ENCODE measurements at regions not wholly inside any gene's neighbourhood (a gene's known extent, or its start where the extent isn't known, plus 50 kb on each side); places are given as distances from the start of the nearest gene placed in this dataset.

DNA sequence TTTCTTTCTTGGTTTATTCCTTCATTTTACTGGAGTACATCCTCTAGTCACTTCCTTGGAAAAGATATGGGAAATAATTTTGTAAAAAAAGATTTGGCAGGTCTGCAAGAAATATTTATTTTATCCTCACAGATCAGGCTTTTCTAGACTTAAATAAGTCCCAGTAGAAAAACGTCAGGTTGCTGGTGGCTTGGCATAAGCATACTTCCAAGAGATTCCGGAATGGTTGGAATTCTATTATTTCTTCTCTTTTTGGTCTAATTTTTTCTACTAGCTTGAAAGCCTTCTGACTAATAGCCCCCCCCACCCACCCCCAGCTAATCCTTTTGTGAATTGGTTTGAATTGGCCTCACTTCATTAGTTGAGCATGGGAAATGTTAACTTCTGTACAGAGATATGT is 147.6 kb downstream of the ZIC5 start:
- no peaks in the 10 kb centered on the region for H3K27me3 ChIP-seq (replicated peaks in 2 of 5; ENCODE audit: control insufficient read depth in 4 of 5, insufficient read depth in 5 of 5, low read length in 4 of 5)
- 100% methylated on average over 1 of the region's 2 CpGs for WGBS (ENCODE audit: insufficient coverage)
- no peak overlapping the region for H3K27ac ChIP-seq (ENCODE audit: insufficient read depth in 1 of 2, low read depth in 1 of 2, low read length in 2 of 2, poor library complexity in 1 of 2, severe bottlenecking in 2 of 2)
- H3K36me3 ChIP-seq (ENCODE audit: control insufficient read depth in 4 of 4, insufficient read depth in 4 of 4, low read length in 3 of 4), result no peaks in the 10 kb centered on the region
- CTCF ChIA-PET, result no interaction called here
- H3K9me3 ChIP-seq (ENCODE audit: control extremely low read depth in 1 of 5, control insufficient read depth in 4 of 5, insufficient read depth in 2 of 5, low read depth in 1 of 5, low read length in 4 of 5), result peaks cover 0 to 16% (median 2%) of the 10 kb centered on the region in 5 experiments
- DNase-seq, result no peak
- POLR2A ChIA-PET, result no interaction called here
- no peak overlapping the region for H3K4me3 ChIP-seq (ENCODE audit: control insufficient read depth in 1 of 7, extremely low read depth in 1 of 7, insufficient read depth in 4 of 7, low read depth in 2 of 7, low read length in 6 of 7)
- H3K4me1 ChIP-seq (ENCODE audit: control extremely low read depth in 1 of 4, control insufficient read depth in 4 of 4, insufficient read depth in 4 of 4, low read length in 3 of 4), result no peaks in the 10 kb centered on the region

DNA sequence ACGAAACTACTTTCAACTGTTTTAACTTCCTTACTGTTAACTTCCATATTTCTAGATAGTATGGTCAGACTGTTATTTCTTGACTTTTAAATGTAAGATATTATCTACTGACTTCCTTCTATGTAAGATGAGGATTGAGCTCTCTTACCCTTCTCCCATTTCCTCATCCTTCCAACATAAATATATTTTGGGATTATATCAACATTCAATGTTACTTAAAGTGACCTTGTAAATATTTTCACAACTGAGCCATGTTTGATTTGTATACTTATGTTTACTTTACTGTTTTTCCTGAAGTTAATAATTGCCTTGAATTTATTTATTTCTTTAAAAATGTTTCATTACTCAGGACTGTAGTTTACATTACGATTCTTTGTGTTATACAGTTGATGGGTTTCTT is 148.7 kb downstream of the ZIC5 start:
- CTCF ChIA-PET, result interaction anchor here (0.8 kb wide), 1 partner anchor 691 kb away, joined by 3 read pairs; no protein-coding TSS in a partner anchor
- WGBS (ENCODE audit: insufficient coverage), result no CpG with 5 or more reads among the region's 2 CpGs

DNA sequence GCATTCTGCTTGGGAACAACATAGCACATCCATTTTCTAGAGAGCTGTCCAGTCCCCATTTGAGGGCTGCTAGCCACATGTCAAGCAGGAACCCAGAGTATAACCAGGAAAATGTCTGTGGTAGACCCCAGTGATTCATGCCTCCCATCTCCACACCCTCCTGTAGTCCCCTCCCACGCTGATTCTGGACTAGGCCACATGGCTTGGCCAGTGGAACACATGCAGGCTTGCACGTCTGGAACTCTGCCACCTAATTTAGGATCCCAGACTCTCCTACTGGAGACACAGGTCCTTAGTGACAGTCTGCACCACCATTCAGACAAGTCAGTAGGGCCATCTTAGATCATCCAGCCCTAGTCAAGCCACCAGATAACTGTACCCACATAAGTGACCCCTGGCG is 149.8 kb downstream of the ZIC5 start:
- Histone ChIP-seq H3K36me3 (ENCODE audit: control insufficient read depth in 4 of 4, insufficient read depth in 4 of 4, low read length in 3 of 4) (no peaks in the 10 kb centered on the region), H3K4me1 (ENCODE audit: control extremely low read depth in 1 of 4, control insufficient read depth in 4 of 4, insufficient read depth in 4 of 4, low read length in 3 of 4) (no peaks in the 10 kb centered on the region), H3K27ac (ENCODE audit: insufficient read depth in 1 of 2, low read depth in 1 of 2, low read length in 2 of 2, poor library complexity in 1 of 2, severe bottlenecking in 2 of 2) (no peak overlapping the region), H3K27me3 (replicated peaks in 2 of 5; ENCODE audit: control insufficient read depth in 4 of 5, insufficient read depth in 5 of 5, low read length in 4 of 5) (no peaks in the 10 kb centered on the region), H3K9me3 (ENCODE audit: control extremely low read depth in 1 of 5, control insufficient read depth in 4 of 5, insufficient read depth in 2 of 5, low read depth in 1 of 5, low read length in 4 of 5) (peaks cover 0 to 13% (median 0%) of the 10 kb centered on the region in 5 experiments), H3K4me3 (ENCODE audit: control insufficient read depth in 1 of 7, extremely low read depth in 1 of 7, insufficient read depth in 4 of 7, low read depth in 2 of 7, low read length in 6 of 7) (no peak overlapping the region)
- POLR2A ChIA-PET, result interaction anchor here (0.5 kb wide), 1 partner anchor 102 kb away, joined by 3 read pairs; no protein-coding TSS in a partner anchor
- DNase-seq, result no peak
- 100% methylated on average over 1 of the region's 3 CpGs for WGBS (ENCODE audit: insufficient coverage)
- CTCF ChIA-PET, result no interaction called here

More for the DNA sequence above, 148.7 kb downstream of the ZIC5 start:
- no peaks in the 10 kb centered on the region for H3K27me3 ChIP-seq (replicated peaks in 2 of 5; ENCODE audit: control insufficient read depth in 4 of 5, insufficient read depth in 5 of 5, low read length in 4 of 5)
- H3K4me1 ChIP-seq (ENCODE audit: control extremely low read depth in 1 of 4, control insufficient read depth in 4 of 4, insufficient read depth in 4 of 4, low read length in 3 of 4), result no peaks in the 10 kb centered on the region
- no peaks in the 10 kb centered on the region for H3K36me3 ChIP-seq (ENCODE audit: control insufficient read depth in 4 of 4, insufficient read depth in 4 of 4, low read length in 3 of 4)
- H3K9me3 ChIP-seq (ENCODE audit: control extremely low read depth in 1 of 5, control insufficient read depth in 4 of 5, insufficient read depth in 2 of 5, low read depth in 1 of 5, low read length in 4 of 5), result peaks cover 0 to 16% (median 2%) of the 10 kb centered on the region in 5 experiments
- H3K27ac ChIP-seq (ENCODE audit: insufficient read depth in 1 of 2, low read depth in 1 of 2, low read length in 2 of 2, poor library complexity in 1 of 2, severe bottlenecking in 2 of 2), result no peak overlapping the region
- POLR2A ChIA-PET, result no interaction called here
- no peak overlapping the region for H3K4me3 ChIP-seq (ENCODE audit: control insufficient read depth in 1 of 7, extremely low read depth in 1 of 7, insufficient read depth in 4 of 7, low read depth in 2 of 7, low read length in 6 of 7)
- DNase-seq, result no peak

- CTCF ChIA-PET, result no interaction called here
- WGBS (ENCODE audit: insufficient coverage), result 98% methylated on average over 5 of the region's 7 CpGs
- no peaks in the 10 kb centered on the region for H3K4me1 ChIP-seq (ENCODE audit: control extremely low read depth in 1 of 4, control insufficient read depth in 4 of 4, insufficient read depth in 4 of 4, low read length in 3 of 4)
- no peaks in the 10 kb centered on the region for H3K27me3 ChIP-seq (replicated peaks in 2 of 5; ENCODE audit: control insufficient read depth in 4 of 5, insufficient read depth in 5 of 5, low read length in 4 of 5)
- DNase-seq, result no peak
- H3K9me3 ChIP-seq (ENCODE audit: control extremely low read depth in 1 of 5, control insufficient read depth in 4 of 5, insufficient read depth in 2 of 5, low read depth in 1 of 5, low read length in 4 of 5), result peaks cover 0 to 16% (median 0%) of the 10 kb centered on the region in 5 experiments
- no peak overlapping the region for H3K27ac ChIP-seq (ENCODE audit: insufficient read depth in 1 of 2, low read depth in 1 of 2, low read length in 2 of 2, poor library complexity in 1 of 2, severe bottlenecking in 2 of 2)
- H3K4me3 ChIP-seq (ENCODE audit: control insufficient read depth in 1 of 7, extremely low read depth in 1 of 7, insufficient read depth in 4 of 7, low read depth in 2 of 7, low read length in 6 of 7), result no peak overlapping the region
- POLR2A ChIA-PET, result no interaction called here
- no peaks in the 10 kb centered on the region for H3K36me3 ChIP-seq (ENCODE audit: control insufficient read depth in 4 of 4, insufficient read depth in 4 of 4, low read length in 3 of 4)
Observed at GRCh38 chr13:99819967-99820366, 151.6 kb downstream of the ZIC5 start.

GRCh38 chr13:99816321-99816720 is 155.2 kb downstream of the ZIC5 start:
- ChIA-PET CTCF (no interaction called here), POLR2A (no interaction called here)
- WGBS (ENCODE audit: insufficient coverage), result 100% methylated on average over 2 of the region's 2 CpGs
- Histone ChIP-seq H3K36me3 (ENCODE audit: control insufficient read depth in 4 of 4, insufficient read depth in 4 of 4, low read length in 3 of 4) (no peaks in the 10 kb centered on the region), H3K9me3 (ENCODE audit: control extremely low read depth in 1 of 5, control insufficient read depth in 4 of 5, insufficient read depth in 2 of 5, low read depth in 1 of 5, low read length in 4 of 5) (peaks cover 0 to 4% (median 0%) of the 10 kb centered on the region in 5 experiments), H3K27me3 (replicated peaks in 2 of 5; ENCODE audit: control insufficient read depth in 4 of 5, insufficient read depth in 5 of 5, low read length in 4 of 5) (no peaks in the 10 kb centered on the region), H3K4me3 (ENCODE audit: control insufficient read depth in 1 of 7, extremely low read depth in 1 of 7, insufficient read depth in 4 of 7, low read depth in 2 of 7, low read length in 6 of 7) (no peak overlapping the region), H3K4me1 (ENCODE audit: control extremely low read depth in 1 of 4, control insufficient read depth in 4 of 4, insufficient read depth in 4 of 4, low read length in 3 of 4) (no peaks in the 10 kb centered on the region), H3K27ac (ENCODE audit: insufficient read depth in 1 of 2, low read depth in 1 of 2, low read length in 2 of 2, poor library complexity in 1 of 2, severe bottlenecking in 2 of 2) (no peak overlapping the region)
- no peak for DNase-seq

DNA sequence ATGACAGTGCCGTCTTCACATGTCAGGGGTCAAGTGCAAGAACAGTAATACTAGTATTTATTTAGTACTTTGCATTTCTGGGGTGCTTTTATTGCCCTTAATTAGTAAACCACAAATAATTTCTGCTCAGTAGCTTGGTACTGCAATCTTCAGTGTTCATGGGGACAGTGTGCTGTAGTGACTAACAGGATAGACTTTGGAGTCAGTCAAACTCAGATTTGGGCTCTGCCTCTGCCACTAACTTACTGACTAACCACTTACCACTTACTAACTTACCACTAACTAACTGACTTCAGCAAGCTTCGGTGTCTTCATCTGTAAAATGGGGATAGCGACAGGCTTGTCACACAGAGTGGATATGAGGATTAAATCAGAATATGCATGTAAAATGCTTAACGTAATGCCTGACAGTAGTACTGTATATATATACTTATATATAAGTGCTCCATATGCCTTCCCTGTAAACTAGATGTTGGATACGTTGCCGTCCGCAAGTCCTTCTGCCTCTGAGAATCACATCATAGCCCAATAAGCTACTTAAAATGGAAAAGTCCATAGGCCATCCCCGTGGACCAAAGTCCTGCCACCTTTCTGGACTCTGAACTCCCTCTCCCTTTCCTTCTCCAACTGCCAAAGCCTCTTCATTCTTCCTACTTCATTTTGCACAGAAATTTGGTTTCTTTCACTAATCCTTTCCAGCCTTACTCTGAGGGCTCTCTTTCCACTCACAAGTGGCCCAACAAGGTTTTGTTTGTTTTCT is 158.1 kb downstream of the ZIC5 start:
- no peak for DNase-seq
- Histone ChIP-seq H3K9me3 (ENCODE audit: control extremely low read depth in 1 of 5, control insufficient read depth in 4 of 5, insufficient read depth in 2 of 5, low read depth in 1 of 5, low read length in 4 of 5) (peaks cover 0 to 4% (median 0%) of the 10 kb centered on the region in 5 experiments), H3K4me3 (ENCODE audit: control insufficient read depth in 1 of 7, extremely low read depth in 1 of 7, insufficient read depth in 4 of 7, low read depth in 2 of 7, low read length in 6 of 7) (no peak overlapping the region), H3K36me3 (ENCODE audit: control insufficient read depth in 4 of 4, insufficient read depth in 4 of 4, low read length in 3 of 4) (no peaks in the 10 kb centered on the region), H3K27me3 (replicated peaks in 2 of 5; ENCODE audit: control insufficient read depth in 4 of 5, insufficient read depth in 5 of 5, low read length in 4 of 5) (peaks cover 0 to 2% (median 0%) of the 10 kb centered on the region in 5 experiments), H3K27ac (ENCODE audit: insufficient read depth in 1 of 2, low read depth in 1 of 2, low read length in 2 of 2, poor library complexity in 1 of 2, severe bottlenecking in 2 of 2) (no peak overlapping the region), H3K4me1 (ENCODE audit: control extremely low read depth in 1 of 4, control insufficient read depth in 4 of 4, insufficient read depth in 4 of 4, low read length in 3 of 4) (no peaks in the 10 kb centered on the region)
- ChIA-PET POLR2A (no interaction called here), CTCF (no interaction called here)
- 100% methylated on average over 1 of the region's 8 CpGs for WGBS (ENCODE audit: insufficient coverage)

DNA sequence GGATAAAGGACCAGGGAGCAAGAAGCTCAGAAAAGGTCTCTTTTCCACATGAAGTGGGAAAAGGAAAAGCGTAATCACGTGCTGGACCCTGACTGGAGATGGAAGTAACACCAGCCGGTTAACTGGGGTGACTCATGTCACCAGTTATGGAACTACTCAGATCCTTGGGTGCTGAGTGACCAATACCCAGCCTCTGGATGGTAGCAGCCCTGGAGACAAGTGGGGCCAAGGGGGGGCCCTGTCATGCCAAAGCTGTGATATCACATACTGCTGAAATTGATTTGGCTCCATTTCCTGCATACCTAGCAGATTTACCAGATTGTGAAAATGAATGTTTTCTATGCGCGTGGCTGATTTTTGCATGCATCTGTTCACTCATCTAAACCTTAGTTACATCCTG is 158.9 kb downstream of the ZIC5 start:
- no peak overlapping the region for H3K4me3 ChIP-seq (ENCODE audit: control insufficient read depth in 1 of 7, extremely low read depth in 1 of 7, insufficient read depth in 4 of 7, low read depth in 2 of 7, low read length in 6 of 7)
- H3K27ac ChIP-seq (ENCODE audit: insufficient read depth in 1 of 2, low read depth in 1 of 2, low read length in 2 of 2, poor library complexity in 1 of 2, severe bottlenecking in 2 of 2), result no peak overlapping the region
- ChIA-PET CTCF (no interaction called here), POLR2A (no interaction called here)
- H3K27me3 ChIP-seq (replicated peaks in 2 of 5; ENCODE audit: control insufficient read depth in 4 of 5, insufficient read depth in 5 of 5, low read length in 4 of 5), result peaks cover 0 to 2% (median 0%) of the 10 kb centered on the region in 5 experiments
- no peaks in the 10 kb centered on the region for H3K4me1 ChIP-seq (ENCODE audit: control extremely low read depth in 1 of 4, control insufficient read depth in 4 of 4, insufficient read depth in 4 of 4, low read length in 3 of 4)
- peaks cover 0 to 4% (median 0%) of the 10 kb centered on the region in 5 experiments for H3K9me3 ChIP-seq (ENCODE audit: control extremely low read depth in 1 of 5, control insufficient read depth in 4 of 5, insufficient read depth in 2 of 5, low read depth in 1 of 5, low read length in 4 of 5)
- no peak for DNase-seq
- WGBS (ENCODE audit: insufficient coverage), result 100% methylated on average over 4 of the region's 5 CpGs
- H3K36me3 ChIP-seq (ENCODE audit: control insufficient read depth in 4 of 4, insufficient read depth in 4 of 4, low read length in 3 of 4), result no peaks in the 10 kb centered on the region

Measured in common myeloid progenitor, CD34-positive (primary cell).